ENCODE measurements at regions not wholly inside any gene's neighbourhood (a gene's known extent, or its start where the extent isn't known, plus 50 kb on each side); places are given as distances from the start of the nearest gene placed in this dataset.
"Not testable (repeated sequence)": the region's sequence is repeated elsewhere in the genome, so short reads cannot be mapped to it uniquely, and the experiment has no call there.

DNA sequence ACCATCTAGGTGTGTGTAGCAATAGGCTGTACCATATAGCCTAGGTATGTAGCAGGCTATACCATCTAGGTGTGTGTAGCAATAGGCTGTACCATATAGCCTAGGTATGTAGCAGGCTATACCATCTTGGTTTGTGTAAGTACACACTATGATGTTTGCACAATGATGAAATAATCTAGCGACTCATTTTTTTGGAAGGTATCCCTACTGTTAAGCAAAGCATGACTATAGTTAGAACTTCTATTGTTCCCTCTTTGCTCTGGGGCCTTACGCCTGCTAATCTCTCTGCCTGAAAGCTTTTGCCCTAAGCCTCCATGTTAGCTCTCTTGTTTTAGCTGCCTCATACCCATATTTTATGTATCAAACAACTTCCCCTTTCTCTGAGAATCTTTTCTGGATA lies 563.3 kb downstream of the PIK3C3 start:
- TF ChIP-seq, protein P1, sequence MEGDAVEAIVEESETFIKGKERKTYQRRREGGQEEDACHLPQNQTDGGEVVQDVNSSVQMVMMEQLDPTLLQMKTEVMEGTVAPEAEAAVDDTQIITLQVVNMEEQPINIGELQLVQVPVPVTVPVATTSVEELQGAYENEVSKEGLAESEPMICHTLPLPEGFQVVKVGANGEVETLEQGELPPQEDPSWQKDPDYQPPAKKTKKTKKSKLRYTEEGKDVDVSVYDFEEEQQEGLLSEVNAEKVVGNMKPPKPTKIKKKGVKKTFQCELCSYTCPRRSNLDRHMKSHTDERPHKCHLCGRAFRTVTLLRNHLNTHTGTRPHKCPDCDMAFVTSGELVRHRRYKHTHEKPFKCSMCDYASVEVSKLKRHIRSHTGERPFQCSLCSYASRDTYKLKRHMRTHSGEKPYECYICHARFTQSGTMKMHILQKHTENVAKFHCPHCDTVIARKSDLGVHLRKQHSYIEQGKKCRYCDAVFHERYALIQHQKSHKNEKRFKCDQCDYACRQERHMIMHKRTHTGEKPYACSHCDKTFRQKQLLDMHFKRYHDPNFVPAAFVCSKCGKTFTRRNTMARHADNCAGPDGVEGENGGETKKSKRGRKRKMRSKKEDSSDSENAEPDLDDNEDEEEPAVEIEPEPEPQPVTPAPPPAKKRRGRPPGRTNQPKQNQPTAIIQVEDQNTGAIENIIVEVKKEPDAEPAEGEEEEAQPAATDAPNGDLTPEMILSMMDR (conservative IDR thresholded peaks at IDR 0.05; ENCODE audit: low read depth, low read length): not testable (repeated sequence)
- not testable (repeated sequence) for TF ChIP-seq EZH2 (IDR thresholded peaks at IDR 0.05; ENCODE audit: low read length, unreplicated experiment); EZH2phosphoT487 (IDR thresholded peaks at IDR 0.05; ENCODE audit: borderline replicate concordance, low read length)
